OCI-LY7 (cell line): ENCODE measurements at regions not wholly inside any gene's neighbourhood (a gene's known extent, or its start where the extent isn't known, plus 50 kb on each side); places are given as distances from the start of the nearest gene placed in this dataset.

Experiments used
- BruUV-seq: library from RNA; stranded (reverse); fragments of 400-500 nt; replicated peaks from 2 replicates; lab custom pipeline; 2021; lab: Mats Ljungman, UMichigan
- CTCF ChIA-PET: fragments of 300-600 bp; sonication (Branson Sonifier 250); formaldehyde crosslinking; loops from one replicate; lab custom pipeline; 2022; ENCODE audit warnings: antibody characterized with exemption; ENCODE audit not compliant: unreplicated experiment; lab: Charles Lee
- POLR2A ChIA-PET: fragments of 300-600 bp; sonication (Branson Sonifier 250); formaldehyde crosslinking; loops from one replicate; lab custom pipeline; 2022; ENCODE audit warnings: antibody characterized with exemption; lab: Charles Lee
- DNase-seq: peaks from one replicate; pipeline ENCODE4 v3.0.0-alpha.2; 2015; ENCODE audit warnings: low spot score
- H2AFZ ChIP-seq: fragments of 200-600 bp; sonication (generic), shearing (Covaris generic); 2 replicates; pipeline ENCODE4 v1.6.1; 2014; ENCODE audit warnings: mild to moderate bottlenecking, antibody characterized with exemption, low read length, moderate library complexity
- H3K27ac ChIP-seq: fragments of 200-600 bp; sonication (generic); 2 replicates; pipeline ENCODE4 v1.5.1; 2014; ENCODE audit warnings: mixed run types, low read depth, mild to moderate bottlenecking, moderate library complexity, low read length, inconsistent platforms; ENCODE audit not compliant: poor library complexity, severe bottlenecking
- H3K36me3 ChIP-seq: fragments of 200-600 bp; sonication (generic); 2 replicates; pipeline ENCODE4 v1.6.1; 2014; ENCODE audit warnings: mild to moderate bottlenecking, antibody characterized with exemption, low read length, moderate library complexity, mixed read lengths; ENCODE audit not compliant: insufficient read depth
- H3K4me1 ChIP-seq: fragments of 200-600 bp; sonication (generic); 2 replicates; pipeline ENCODE4 v1.5.1; 2014; ENCODE audit warnings: mild to moderate bottlenecking, low read length; ENCODE audit not compliant: insufficient read depth, poor library complexity, severe bottlenecking
- H3K4me2 ChIP-seq: fragments of 200-600 bp; sonication (generic); 2 replicates; pipeline ENCODE4 v1.6.1; 2014; ENCODE audit warnings: mild to moderate bottlenecking, low read length
- H3K4me3 ChIP-seq: fragments of 200-600 bp; sonication (generic); 2 replicates; pipeline ENCODE4 v1.5.1; 2014; ENCODE audit warnings: mild to moderate bottlenecking, low read depth, low read length; ENCODE audit not compliant: poor library complexity, severe bottlenecking
- H3K79me2 ChIP-seq: fragments of 200-600 bp; sonication (generic); 2 replicates; pipeline ENCODE4 v1.6.1; 2016; ENCODE audit warnings: low read depth, mild to moderate bottlenecking, low read length, moderate library complexity, mixed read lengths; ENCODE audit not compliant: insufficient read depth
- H3K9me2 ChIP-seq: fragments of 200-600 bp; sonication (generic); 2 replicates; pipeline ENCODE4 v1.6.1; 2016; ENCODE audit warnings: mild to moderate bottlenecking, low read length, mixed read lengths; ENCODE audit not compliant: insufficient read depth
- H3K9me3 ChIP-seq: fragments of 200-600 bp; sonication (generic); 2 replicates; pipeline ENCODE4 v1.6.1; 2014; ENCODE audit warnings: mild to moderate bottlenecking, mixed run types, low read length, mixed read lengths
- H4K20me1 ChIP-seq: fragments of 200-600 bp; sonication (generic); 2 replicates; pipeline ENCODE4 v1.6.1; 2014; ENCODE audit warnings: mild to moderate bottlenecking, antibody characterized with exemption, low read length, moderate library complexity, mixed read lengths; ENCODE audit not compliant: insufficient read depth
- CTCF ChIP-seq: fragments of 200-600 bp; sonication (generic); conservative IDR thresholded peaks from 2 replicates; pipeline ENCODE4 v1.5.1; 2014; ENCODE audit warnings: mild to moderate bottlenecking, antibody characterized with exemption, low read length, moderate library complexity, mixed read lengths
- EZH2phosphoT487 ChIP-seq: fragments of 200-600 bp; sonication (generic); IDR thresholded peaks from 2 replicates; pipeline ENCODE4 v1.6.1; 2018; ENCODE audit warnings: low read depth, borderline replicate concordance, mild to moderate bottlenecking, mixed run types, antibody characterized with exemption, low read length, moderate library complexity, mixed read lengths
- intact Hi-C: fragments of 100-400 bp; cut with micrococcal nuclease; formaldehyde crosslinking; loops from one replicate; pipeline ENCODE4 v1.10.0; 2022; ENCODE audit not compliant: unreplicated experiment

- TF ChIP-seq EZH2phosphoT487 (no peak), CTCF (no peak)
- intact Hi-C loops, result no loop called here
- H4K20me1 ChIP-seq, result no peaks in the 10 kb centered on the region
- no peak overlapping the region for H3K27ac ChIP-seq
- no peaks in the 10 kb centered on the region for H3K79me2 ChIP-seq
- no peak overlapping the region for H3K4me3 ChIP-seq
- H3K9me2 ChIP-seq, result no peaks in the 10 kb centered on the region
- H3K9me3 ChIP-seq, result no peaks in the 10 kb centered on the region
- no TSS peak for BruUV-seq
- H3K4me2 ChIP-seq, result no peak overlapping the region
- CTCF ChIA-PET, result interaction anchor here (0.5 to 1.7 kb wide), 3 partner anchors 10 to 70 kb away, joined by 3 to 5 read pairs (median 3); no protein-coding TSS in a partner anchor
- POLR2A ChIA-PET, result interaction anchor here (1.2 to 9.4 kb wide), 2 partner anchors 9 to 14 kb away, joined by 3 to 148 read pairs; no protein-coding TSS in a partner anchor
- peaks cover 45% of the 10 kb centered on the region for H3K4me1 ChIP-seq
- H3K36me3 ChIP-seq, result no peaks in the 10 kb centered on the region
- no peak overlapping the region for H2AFZ ChIP-seq
- DNase-seq, result no peak
Observed at GRCh38 chr22:22180738-22181285, 63.8 kb upstream of the VPREB1 start.

- intact Hi-C loops, result no loop called here
Observed at GRCh38 chr22:22179858-22180257, 64.7 kb upstream of the VPREB1 start.

More at GRCh38 chr22:22179858-22180257, 64.7 kb upstream of the VPREB1 start:
- H3K9me2 ChIP-seq, result no peaks in the 10 kb centered on the region
- BruUV-seq, result no TSS peak
- H2AFZ ChIP-seq, result no peak overlapping the region
- DNase-seq, result no peak
- CTCF ChIA-PET, result interaction anchor here (1.5 to 1.7 kb wide), 2 partner anchors 9 to 16 kb away, joined by 3 to 5 read pairs; no protein-coding TSS in a partner anchor
- no peak overlapping the region for H3K27ac ChIP-seq
- TF ChIP-seq CTCF, result no peak
- TF ChIP-seq EZH2phosphoT487, result no peak
- no peaks in the 10 kb centered on the region for H3K79me2 ChIP-seq
- no peak overlapping the region for H3K4me2 ChIP-seq
- H3K4me3 ChIP-seq, result no peak overlapping the region
- H3K4me1 ChIP-seq, result peaks cover 41% of the 10 kb centered on the region
- POLR2A ChIA-PET, result interaction anchor here (1.2 to 9.4 kb wide), 2 partner anchors 10 to 13 kb away, joined by 3 to 148 read pairs; no protein-coding TSS in a partner anchor
- no peaks in the 10 kb centered on the region for H3K9me3 ChIP-seq
- H3K36me3 ChIP-seq, result no peaks in the 10 kb centered on the region
- H4K20me1 ChIP-seq, result no peaks in the 10 kb centered on the region
